SJCRH30 (cell line): ENCODE measurements at regions not wholly inside any gene's neighbourhood (a gene's known extent, or its start where the extent isn't known, plus 50 kb on each side); places are given as distances from the start of the nearest gene placed in this dataset.
"Not testable (repeated sequence)": the region's sequence is repeated elsewhere in the genome, so short reads cannot be mapped to it uniquely, and the experiment has no call there.

ENCODE experiments used
- DNase-seq, 2 experiments: peaks; one replicate each; pipeline ENCODE4 v3.0.0-alpha.2; 2015 to 2020
- H3K27ac ChIP-seq: fragments of 250-450 bp; sonication (Bioruptor Pico); 2 replicates; pipeline ENCODE4 v1.5.1; 2020; ENCODE audit warnings: mild to moderate bottlenecking, moderate library complexity
- H3K27me3 ChIP-seq: fragments of 250-450 bp; sonication (Bioruptor Pico); 2 replicates; pipeline ENCODE4 v1.5.1; 2020; ENCODE audit warnings: mild to moderate bottlenecking, moderate library complexity
- H3K36me3 ChIP-seq: fragments of 250-450 bp; sonication (Bioruptor Pico); 2 replicates; pipeline ENCODE4 v1.5.1; 2020; ENCODE audit warnings: mild to moderate bottlenecking, moderate library complexity
- H3K4me1 ChIP-seq: fragments of 250-450 bp; sonication (Bioruptor Pico); 2 replicates; pipeline ENCODE4 v1.5.1; 2020; ENCODE audit warnings: mild to moderate bottlenecking, moderate library complexity
- H3K4me3 ChIP-seq: fragments of 250-450 bp; sonication (Bioruptor Pico); 2 replicates; pipeline ENCODE4 v1.5.1; 2020; ENCODE audit warnings: mild to moderate bottlenecking, moderate library complexity
- H3K9me3 ChIP-seq: fragments of 250-450 bp; sonication (Bioruptor Pico); replicated peaks from 2 replicates; pipeline ENCODE4 v1.5.1; 2020; ENCODE audit warnings: mild to moderate bottlenecking, moderate library complexity

DNA sequence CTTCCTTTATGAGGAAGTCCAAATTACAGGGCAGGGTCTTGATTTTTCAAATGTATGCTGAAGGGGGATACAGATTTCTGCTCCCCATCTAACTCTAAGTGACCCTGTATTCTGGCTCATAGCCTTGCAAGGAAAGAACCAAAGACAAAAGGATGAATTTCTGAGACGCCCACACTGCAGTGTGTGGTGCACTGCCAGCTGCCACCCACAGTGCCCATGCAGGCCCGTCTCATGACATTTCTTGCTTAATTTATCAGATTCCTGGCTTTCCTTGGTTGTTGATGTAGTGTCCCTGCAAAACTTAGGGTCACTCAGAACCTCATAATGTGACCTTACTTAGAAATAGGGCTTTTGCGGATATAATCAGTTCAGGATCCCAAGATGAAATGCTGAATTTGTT, 68.0 kb downstream of the CBLN4 start:
- Histone ChIP-seq H3K4me3 (no peak overlapping the region), H3K36me3 (no peaks in the 10 kb centered on the region), H3K27me3 (peaks cover 28% of the 10 kb centered on the region), H3K27ac (no peak overlapping the region), H3K9me3 (peaks cover 3% of the 10 kb centered on the region; the same call in 1 of the 2 replicates), H3K4me1 (no peaks in the 10 kb centered on the region)
- DNase-seq: no peak

DNA sequence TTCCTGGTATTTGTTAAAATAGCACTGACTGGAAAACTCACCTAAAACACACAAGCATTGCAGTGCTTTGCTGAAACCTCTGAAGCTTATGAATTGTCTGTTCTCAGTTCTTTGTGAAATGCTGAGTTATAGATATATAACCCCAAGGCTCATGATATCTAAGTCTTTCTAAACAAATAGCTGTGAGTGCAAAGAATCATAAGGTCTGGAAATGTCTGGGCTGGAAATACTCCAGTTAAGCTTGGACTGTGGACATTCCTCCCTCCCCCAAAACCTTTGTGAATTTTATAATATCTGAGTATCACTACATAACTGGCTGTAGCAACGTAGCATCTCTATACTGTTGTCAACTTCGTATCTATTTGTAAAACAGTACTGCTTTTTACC, 69.1 kb downstream of the CBLN4 start:
- no peak overlapping the region for H3K4me3 ChIP-seq
- H3K27ac ChIP-seq: no peak overlapping the region
- no peaks in the 10 kb centered on the region for H3K36me3 ChIP-seq
- H3K9me3 ChIP-seq: peaks cover 3% of the 10 kb centered on the region; the same call in 1 of the 2 replicates
- no peaks in the 10 kb centered on the region for H3K4me1 ChIP-seq
- H3K27me3 ChIP-seq: peaks cover 28% of the 10 kb centered on the region
- no peak for DNase-seq

DNA sequence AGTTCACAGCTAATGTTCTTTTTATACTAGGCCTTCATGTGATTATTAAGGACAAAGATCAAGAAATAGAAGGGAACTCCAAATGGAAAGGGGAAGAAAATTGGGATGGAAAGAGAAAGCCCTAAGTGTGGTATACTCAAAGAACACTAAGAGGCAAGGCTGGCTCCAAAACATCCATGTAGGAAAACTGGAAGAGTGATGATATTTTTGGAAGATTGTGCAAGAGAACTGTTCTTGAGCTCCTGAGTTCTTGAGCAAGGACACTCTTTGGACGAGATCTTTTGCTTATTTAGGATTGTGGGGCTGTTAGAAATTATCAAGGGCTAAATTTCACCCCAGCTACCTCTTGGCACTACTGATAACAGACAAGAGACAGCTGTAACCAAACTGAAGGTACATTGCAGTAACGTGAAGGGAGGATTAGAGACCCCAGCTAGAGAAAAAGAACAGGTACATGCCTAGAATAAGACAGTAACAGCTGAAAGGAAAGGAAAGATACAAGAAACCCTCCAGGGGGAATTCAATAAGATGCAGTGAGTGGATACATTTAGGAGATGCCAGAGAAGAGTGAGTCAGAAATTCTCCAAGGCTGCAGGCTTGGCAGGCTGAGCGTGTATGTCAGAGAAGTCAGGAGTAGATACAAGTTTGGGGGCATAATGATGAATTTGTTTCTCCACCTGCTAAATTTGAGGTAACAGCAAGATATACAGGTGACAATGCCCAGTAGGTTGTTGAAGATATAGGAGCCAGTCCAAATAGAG, 69.7 kb downstream of the CBLN4 start:
- Histone ChIP-seq H3K27me3 (peaks cover 28% of the 10 kb centered on the region), H3K36me3 (no peaks in the 10 kb centered on the region), H3K27ac (no peak overlapping the region), H3K4me1 (no peaks in the 10 kb centered on the region), H3K9me3 (peaks cover 3% of the 10 kb centered on the region; the same call in 1 of the 2 replicates), H3K4me3 (no peak overlapping the region)
- DNase-seq: no peak

DNA sequence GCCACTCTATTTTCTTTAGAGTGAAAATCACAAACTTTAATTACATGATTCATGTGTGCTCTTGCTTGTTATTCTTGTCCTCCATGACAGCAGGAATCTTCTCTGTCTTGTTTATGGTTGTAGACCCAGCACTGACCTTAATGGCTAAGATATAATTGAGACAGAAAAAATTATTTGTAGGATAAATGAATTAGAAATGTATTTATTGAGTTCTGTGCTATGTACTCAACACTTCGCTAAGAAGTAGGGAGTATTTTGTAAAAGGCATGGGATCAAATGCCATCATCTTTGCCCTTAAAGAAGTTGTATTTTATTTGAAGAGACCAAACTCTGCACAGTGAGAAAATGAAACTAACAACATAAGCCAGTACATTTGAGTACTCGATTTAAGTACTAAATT, 71.2 kb downstream of the CBLN4 start:
- Histone ChIP-seq H3K9me3 (no peaks in the 10 kb centered on the region), H3K27me3 (peaks cover 26% of the 10 kb centered on the region), H3K4me3 (no peak overlapping the region), H3K36me3 (no peaks in the 10 kb centered on the region), H3K27ac (no peak overlapping the region), H3K4me1 (no peaks in the 10 kb centered on the region)
- no peak for DNase-seq

DNA sequence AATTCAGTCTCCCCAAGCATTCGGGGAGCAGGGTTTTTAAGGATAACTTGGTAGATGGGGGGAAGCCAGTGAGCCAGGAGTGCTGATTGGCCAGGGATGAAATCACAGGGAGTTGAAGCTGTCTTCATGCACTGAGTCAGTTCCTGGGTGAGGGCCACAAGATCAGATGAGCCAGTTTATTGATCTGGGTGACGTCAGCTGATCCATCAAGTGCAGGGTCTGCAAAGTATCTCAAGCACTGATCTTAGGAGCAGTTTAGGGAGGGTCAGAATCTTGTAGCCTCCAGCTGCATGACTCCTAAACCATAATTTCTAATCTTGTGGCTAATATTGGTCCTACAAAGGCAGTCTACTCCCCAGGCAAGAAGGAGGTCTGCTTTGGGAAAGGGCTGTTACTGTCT, 74.4 kb downstream of the CBLN4 start:
- not testable (repeated sequence) for H3K27ac ChIP-seq, H3K4me3 ChIP-seq, H3K9me3 ChIP-seq, H3K36me3 ChIP-seq, DNase-seq, H3K4me1 ChIP-seq
- peaks cover 36% of the 10 kb centered on the region for H3K27me3 ChIP-seq

DNA sequence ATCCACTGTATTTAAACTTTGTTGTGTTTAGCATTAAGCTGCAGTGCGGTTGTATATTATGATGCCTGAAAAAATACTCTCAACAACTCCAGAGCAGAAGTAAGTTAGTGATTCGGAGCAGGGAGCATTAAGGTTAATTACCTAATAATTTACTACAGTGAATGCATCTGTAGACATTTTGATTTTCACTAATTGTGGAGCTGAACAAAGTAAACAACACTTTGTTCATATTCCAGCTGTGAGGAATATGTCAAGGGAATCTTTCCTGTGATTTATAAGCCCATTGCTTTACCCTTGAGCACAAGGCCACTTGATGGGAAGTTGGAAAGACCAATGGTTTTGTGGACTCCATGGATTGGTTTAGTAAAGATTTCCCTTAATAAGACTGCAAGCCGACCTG, 77.1 kb downstream of the CBLN4 start:
- no peak overlapping the region for H3K4me3 ChIP-seq
- H3K36me3 ChIP-seq: no peaks in the 10 kb centered on the region
- H3K4me1 ChIP-seq: no peaks in the 10 kb centered on the region
- no peaks in the 10 kb centered on the region for H3K9me3 ChIP-seq
- no peak for DNase-seq
- peaks cover 34% of the 10 kb centered on the region for H3K27me3 ChIP-seq
- H3K27ac ChIP-seq: no peak overlapping the region

DNA sequence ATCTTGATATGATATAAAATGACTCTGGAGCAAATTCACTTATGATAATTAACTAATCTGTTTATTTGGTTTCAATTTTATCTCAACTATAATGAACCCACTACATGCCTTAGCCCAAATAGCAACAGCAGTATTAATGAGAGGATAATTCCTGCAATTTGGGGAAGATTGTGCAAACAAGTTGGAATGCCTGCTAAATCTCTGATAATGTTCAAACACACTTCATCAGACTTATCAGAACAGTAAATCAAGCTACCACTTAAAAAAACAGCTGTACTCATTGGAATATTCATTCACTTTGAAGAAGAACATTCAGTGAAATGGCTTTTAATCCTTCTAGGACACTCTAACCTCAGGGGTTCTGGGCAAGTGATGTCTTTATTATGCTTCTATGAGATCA, 85.4 kb downstream of the CBLN4 start:
- no peaks in the 10 kb centered on the region for H3K9me3 ChIP-seq
- no peak for DNase-seq
- peaks cover 4% of the 10 kb centered on the region for H3K27me3 ChIP-seq
- no peak overlapping the region for H3K4me3 ChIP-seq
- no peak overlapping the region for H3K27ac ChIP-seq
- no peaks in the 10 kb centered on the region for H3K4me1 ChIP-seq
- H3K36me3 ChIP-seq: no peaks in the 10 kb centered on the region

DNA sequence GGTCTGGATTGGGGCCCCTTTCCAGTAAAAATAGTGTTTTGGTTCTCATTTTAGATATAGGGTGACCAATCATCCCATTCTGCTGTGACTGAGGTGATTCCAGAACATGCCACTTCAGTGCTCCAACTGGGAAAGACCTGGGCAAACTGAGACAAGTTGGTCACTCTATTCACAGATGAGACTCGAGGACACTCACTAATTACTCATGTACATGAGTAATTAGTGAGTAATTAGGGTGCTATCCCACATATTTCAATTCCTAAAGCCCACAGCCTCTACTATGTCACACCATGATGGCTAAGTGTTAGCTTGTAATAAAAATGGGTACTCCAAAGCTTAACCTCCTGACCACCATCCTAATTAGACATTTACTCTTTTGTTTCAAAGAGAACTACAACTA, 86.0 kb downstream of the CBLN4 start:
- Histone ChIP-seq H3K4me1 (no peaks in the 10 kb centered on the region), H3K27me3 (peaks cover 3% of the 10 kb centered on the region; the same call in 1 of the 2 replicates), H3K27ac (no peak overlapping the region), H3K4me3 (no peak overlapping the region), H3K36me3 (no peaks in the 10 kb centered on the region), H3K9me3 (no peaks in the 10 kb centered on the region)
- DNase-seq: no peak

DNA sequence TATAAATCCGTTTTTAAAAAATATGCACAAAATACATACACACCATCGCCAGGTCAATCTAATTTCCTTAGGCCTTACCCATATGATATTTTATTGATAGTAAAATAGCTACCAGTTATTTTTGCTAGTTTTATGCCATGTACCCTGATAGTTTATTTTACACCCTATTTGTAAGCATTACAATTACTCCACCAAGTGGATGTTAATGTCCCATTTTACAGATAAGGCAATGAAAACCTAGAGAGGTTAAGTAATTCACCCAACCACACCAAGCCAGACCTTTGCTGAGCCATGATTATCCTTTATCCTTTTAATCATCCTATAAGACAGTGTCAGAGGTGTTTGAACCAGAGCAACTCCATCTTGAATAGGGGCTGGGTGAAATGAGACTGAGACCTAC, 86.8 kb downstream of the CBLN4 start:
- Histone ChIP-seq H3K4me3 (no peak overlapping the region), H3K27ac (no peak overlapping the region), H3K36me3 (no peaks in the 10 kb centered on the region), H3K9me3 (no peaks in the 10 kb centered on the region), H3K27me3 (no peaks in the 10 kb centered on the region), H3K4me1 (no peaks in the 10 kb centered on the region)
- DNase-seq: no peak

DNA sequence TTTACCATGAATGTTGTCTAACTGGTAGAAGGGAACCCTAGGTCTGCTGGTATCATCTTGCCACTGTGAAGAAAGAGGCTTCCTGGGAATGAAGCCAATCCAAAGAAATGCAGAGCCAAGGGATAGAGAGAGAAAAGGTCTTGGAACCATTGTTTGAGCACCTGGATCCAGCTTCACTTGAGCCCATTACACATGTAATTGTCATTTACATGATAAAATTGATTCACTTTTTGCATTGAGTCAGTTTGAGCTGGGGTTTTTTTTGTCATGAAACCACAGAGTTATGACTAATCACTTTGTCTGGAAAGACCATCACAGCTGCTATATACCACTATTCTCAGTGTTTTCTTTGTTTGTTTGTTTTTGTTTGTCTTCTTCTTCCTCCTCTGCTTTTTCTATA, 112.3 kb downstream of the CBLN4 start:
- DNase-seq: no peak
- Histone ChIP-seq H3K4me1 (peaks cover 10% of the 10 kb centered on the region), H3K9me3 (no peaks in the 10 kb centered on the region)

DNA sequence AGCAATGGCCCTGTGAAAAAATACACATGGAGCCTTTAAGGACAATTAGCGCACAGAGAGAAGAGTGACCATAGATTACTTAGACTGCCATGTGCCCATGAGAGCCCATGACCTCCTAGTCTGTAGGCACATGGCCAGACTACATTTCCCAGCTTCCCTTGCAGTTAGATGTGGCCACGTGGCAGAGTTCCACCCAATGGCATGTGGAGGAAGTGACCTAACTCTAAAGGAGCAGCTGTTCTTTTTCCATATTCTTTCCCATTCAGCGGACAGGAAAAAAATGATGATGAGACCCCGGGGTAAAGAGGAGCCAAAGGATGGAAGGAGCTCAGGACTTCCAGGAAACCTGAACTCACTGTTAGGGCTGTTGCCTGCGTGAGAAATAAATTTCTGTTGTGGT, 116.6 kb downstream of the CBLN4 start:
- DNase-seq: peak; percentile 86 to 87
- Histone ChIP-seq H3K36me3 (no peaks in the 10 kb centered on the region), H3K9me3 (no peaks in the 10 kb centered on the region), H3K4me3 (peak overlapping the region; percentile 23), H3K27ac (peak overlapping the region; percentile 13; the same call in 1 of the 2 replicates), H3K4me1 (peaks cover 10% of the 10 kb centered on the region), H3K27me3 (0 out of 2 replicates have a peak, but pooled peaks cover 7% of the 10 kb centered on the region)

More for the DNA sequence above, 112.3 kb downstream of the CBLN4 start:
- peaks cover 7% of the 10 kb centered on the region; the same call in 1 of the 2 replicates for H3K27me3 ChIP-seq
- no peak overlapping the region for H3K4me3 ChIP-seq
- H3K27ac ChIP-seq: no peak overlapping the region
- no peaks in the 10 kb centered on the region for H3K36me3 ChIP-seq

DNA sequence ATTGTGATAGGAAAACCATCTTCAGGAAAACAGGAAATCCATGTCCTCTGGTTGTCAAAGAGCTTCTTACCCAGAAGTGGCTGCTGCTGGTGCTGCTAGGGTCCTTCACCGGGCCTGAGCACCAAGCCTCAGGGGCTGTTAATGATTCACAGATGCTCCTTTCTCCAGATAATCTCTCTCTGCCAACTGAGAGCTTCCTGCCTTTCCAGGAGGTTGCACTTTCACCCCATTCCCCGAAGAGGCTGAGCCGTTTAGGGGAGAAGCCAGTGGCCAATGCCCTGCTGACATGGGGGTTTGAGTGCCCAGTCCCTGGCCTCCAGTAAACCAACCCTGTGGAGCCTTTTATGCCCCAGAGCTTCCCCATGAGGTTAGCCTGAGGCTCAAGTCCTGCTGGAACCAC, 122.4 kb downstream of the CBLN4 start:
- Histone ChIP-seq H3K4me1 (no peaks in the 10 kb centered on the region), H3K27me3 (peaks cover 4% of the 10 kb centered on the region; the same call in 1 of the 2 replicates), H3K9me3 (0 out of 2 replicates have a peak, but pooled peaks cover 5% of the 10 kb centered on the region), H3K36me3 (no peaks in the 10 kb centered on the region), H3K4me3 (no peak overlapping the region), H3K27ac (no peak overlapping the region)
- no peak for DNase-seq

DNA sequence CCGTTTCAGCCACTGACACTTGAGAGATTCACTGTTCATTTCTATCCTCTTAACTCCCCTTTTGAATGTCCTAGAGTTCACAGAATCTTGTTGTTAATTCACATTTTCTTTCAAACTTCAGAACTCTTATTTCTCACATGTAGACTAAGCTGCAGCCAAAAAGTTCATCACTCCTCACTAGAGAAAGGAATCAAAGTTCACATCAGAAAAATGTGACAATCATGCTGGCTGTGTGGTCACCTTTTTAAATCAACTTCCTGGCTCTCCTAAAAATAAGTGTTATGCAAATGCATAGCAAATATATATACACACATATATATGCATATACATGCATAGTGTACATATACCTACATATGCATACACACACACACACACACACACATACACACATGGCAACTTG, 123.0 kb downstream of the CBLN4 start:
- Histone ChIP-seq H3K36me3 (no peaks in the 10 kb centered on the region), H3K9me3 (0 out of 2 replicates have a peak, but pooled peaks cover 5% of the 10 kb centered on the region), H3K27me3 (peaks cover 4% of the 10 kb centered on the region; the same call in 1 of the 2 replicates), H3K27ac (no peak overlapping the region), H3K4me1 (no peaks in the 10 kb centered on the region), H3K4me3 (no peak overlapping the region)
- no peak for DNase-seq

DNA sequence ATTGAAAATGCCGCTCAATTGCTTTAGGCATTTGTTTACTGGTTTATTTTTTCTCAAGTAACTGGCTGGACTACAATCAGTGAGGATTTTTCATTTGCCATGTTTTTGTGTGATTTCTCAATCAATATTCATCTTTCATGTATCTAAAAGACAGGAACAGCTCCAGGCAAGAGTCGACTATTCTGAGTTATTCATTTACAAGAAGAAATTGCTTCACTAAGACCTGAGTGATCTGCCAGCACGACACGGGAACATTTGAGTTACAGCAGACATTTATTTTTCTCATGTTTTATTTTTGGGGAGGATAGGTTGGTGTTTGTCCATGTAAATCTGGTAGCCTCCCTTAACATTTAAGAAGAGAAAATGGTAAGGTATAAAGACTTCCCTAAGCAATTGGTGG, 124.1 kb downstream of the CBLN4 start:
- peaks cover 4% of the 10 kb centered on the region; the same call in 1 of the 2 replicates for H3K27me3 ChIP-seq
- no peak for DNase-seq
- H3K9me3 ChIP-seq: 0 out of 2 replicates have a peak, but pooled peaks cover 5% of the 10 kb centered on the region
- H3K4me1 ChIP-seq: no peaks in the 10 kb centered on the region
- H3K4me3 ChIP-seq: no peak overlapping the region
- no peak overlapping the region for H3K27ac ChIP-seq
- H3K36me3 ChIP-seq: no peaks in the 10 kb centered on the region

DNA sequence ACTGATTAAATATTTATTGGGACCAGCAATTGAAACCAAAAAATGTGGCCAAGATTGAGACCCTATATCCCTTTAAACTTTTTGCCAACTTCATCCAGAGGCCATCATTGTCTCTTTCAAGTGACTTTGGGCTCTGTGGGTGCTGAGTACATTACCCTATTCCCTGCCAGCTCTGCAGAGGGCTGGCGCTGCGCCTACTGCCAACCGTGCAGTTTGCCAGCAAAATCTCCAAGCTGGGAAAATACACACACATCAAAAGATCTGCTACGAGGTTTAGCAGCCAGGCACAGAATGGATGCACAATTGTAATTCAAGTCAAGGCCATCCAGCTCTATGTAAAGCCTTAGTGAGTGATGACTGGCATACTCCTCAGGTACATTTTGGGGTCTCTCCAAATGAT, 125.0 kb downstream of the CBLN4 start:
- H3K27me3 ChIP-seq: no peaks in the 10 kb centered on the region; the same call in 1 of the 2 replicates
- no peaks in the 10 kb centered on the region for H3K4me1 ChIP-seq

DNA sequence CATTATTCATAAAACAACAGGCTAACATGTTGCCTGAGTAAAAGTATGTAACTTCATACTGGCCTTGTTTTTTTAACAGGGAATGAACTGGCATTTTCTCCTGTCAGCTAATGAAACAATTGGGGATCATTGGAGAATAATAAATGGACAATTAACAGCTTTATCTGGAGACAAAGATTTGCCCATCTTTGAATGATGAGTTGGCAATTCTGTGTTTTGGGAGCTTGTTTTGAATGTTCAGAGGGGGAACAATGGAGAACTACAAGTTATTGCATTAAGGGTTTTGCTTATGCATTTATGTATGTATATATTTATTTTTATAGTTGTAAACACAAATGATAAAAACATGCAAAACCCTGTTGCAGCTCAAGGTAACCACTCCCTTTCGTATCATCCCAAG, 150.3 kb downstream of the CBLN4 start:
- H3K4me1 ChIP-seq: no peaks in the 10 kb centered on the region
- H3K27me3 ChIP-seq: no peaks in the 10 kb centered on the region
- H3K4me3 ChIP-seq: no peak overlapping the region
- no peaks in the 10 kb centered on the region for H3K36me3 ChIP-seq
- H3K27ac ChIP-seq: no peak overlapping the region
- DNase-seq: no peak
- no peaks in the 10 kb centered on the region for H3K9me3 ChIP-seq

More for the DNA sequence above, 125.0 kb downstream of the CBLN4 start:
- no peak for DNase-seq
- no peak overlapping the region for H3K4me3 ChIP-seq
- H3K27ac ChIP-seq: no peak overlapping the region
- H3K9me3 ChIP-seq: 0 out of 2 replicates have a peak, but pooled peaks cover 5% of the 10 kb centered on the region
- H3K36me3 ChIP-seq: no peaks in the 10 kb centered on the region
